K562 (cell line): ENCODE measurements at regions not wholly inside any gene's neighbourhood (a gene's known extent, or its start where the extent isn't known, plus 50 kb on each side); places are given as distances from the start of the nearest gene placed in this dataset.

Source experiments
- ATAC-seq: fragments of 200-7000 bp; cut with Tn5 transposase; 3 replicates; pipeline ENCODE4 v1.9.1; 2020; ENCODE audit warnings: moderate library complexity
- BruUV-seq: library from RNA; stranded (reverse); fragments of 400-500 nt; replicated peaks from 2 replicates; lab custom pipeline; 2021; lab: Mats Ljungman, UMichigan
- CTCF ChIA-PET: fragments of 300-600 bp; formaldehyde crosslinking; extraction: SDS; loops from one replicate; lab custom pipeline; 2021; ENCODE audit warnings: low intra/inter-chr PET ratio; lab: Yijun Ruan, JAX
- POLR2A ChIA-PET: fragments of 300-600, 350-650 bp; sonication (Branson Sonifier 250); formaldehyde crosslinking; extraction: SDS; loops from one replicate; lab custom pipeline; 2021; ENCODE audit warnings: antibody characterized with exemption, inconsistent platforms; lab: Yijun Ruan, JAX
- DNase-seq, 4 experiments: peaks; one replicate each; pipeline versions ENCODE4 v3.0.0 to v3.0.0-alpha.2; 2011 to 2018; ENCODE audit warnings: low spot score in 3 of 4, mixed read lengths in 3 of 4; ENCODE audit errors: extremely low read depth in 1 of 4
- FAIRE-seq: peaks from 2 replicates; lab custom pipeline; 2011; peaks lifted over from hg19 to GRCh38; lab: Jason Lieb, UNC
- H2AFZ ChIP-seq: 2 replicates; pipeline ENCODE4 v1.6.0; 2011; ENCODE audit warnings: low read depth, low read length, control low read depth, inconsistent platforms
- H3K27ac ChIP-seq: fragments of 200-600 bp; 3 replicates; pipeline ENCODE4 v1.8.0; 2011; ENCODE audit warnings: low read depth, mild to moderate bottlenecking, control low read depth, inconsistent platforms, low read length, moderate library complexity, mixed read lengths; ENCODE audit errors: extremely low read depth
- H3K27me3 ChIP-seq, 2 experiments: fragments of 300-600 bp in 1 of 2; 2 replicates in 1 of 2; 3 replicates in 1 of 2; pipeline versions ENCODE4 v1.6.0 to v1.8.0; 2011; ENCODE audit warnings: inconsistent platforms in 2 of 2, low read length in 2 of 2, mild to moderate bottlenecking in 1 of 2, mixed read lengths in 1 of 2, moderate library complexity in 1 of 2; ENCODE audit not compliant: control insufficient read depth in 2 of 2, insufficient read depth in 2 of 2
- H3K36me3 ChIP-seq: fragments of 300-600 bp; 3 replicates; pipeline ENCODE4 v1.8.0; 2011; ENCODE audit warnings: mild to moderate bottlenecking, low read length, inconsistent platforms; ENCODE audit not compliant: control insufficient read depth, insufficient read depth
- H3K4me1 ChIP-seq, 2 experiments: fragments of 200-600 bp in 1 of 2; replicated peaks in 1 of 2; 2 replicates in 1 of 2; 3 replicates in 1 of 2; pipeline versions ENCODE4 v1.5.1 to v1.8.0; 2011; ENCODE audit warnings: inconsistent platforms in 2 of 2, low read length in 2 of 2, mild to moderate bottlenecking in 1 of 2, mixed read lengths in 1 of 2, moderate library complexity in 1 of 2; ENCODE audit not compliant: control insufficient read depth in 2 of 2, insufficient read depth in 2 of 2
- H3K4me2 ChIP-seq: 2 replicates; pipeline ENCODE4 v1.6.1; 2011; ENCODE audit warnings: low read length, control low read depth, inconsistent platforms, mixed read lengths; ENCODE audit not compliant: insufficient read depth
- H3K4me3 ChIP-seq: fragments of 200-600 bp; sonication (generic), shearing (Covaris generic); 2 replicates; pipeline ENCODE4 v1.5.1; 2016; ENCODE audit warnings: control low read depth, inconsistent platforms
- H3K79me2 ChIP-seq: fragments of 200-600 bp; 3 replicates; pipeline ENCODE4 v1.8.0; 2011; ENCODE audit warnings: low read length, inconsistent platforms; ENCODE audit not compliant: control insufficient read depth, insufficient read depth
- H3K9ac ChIP-seq, 2 experiments: 2 replicates each; pipeline versions ENCODE4 v1.6.0 to v1.6.1; 2011; ENCODE audit warnings: low read depth in 2 of 2, low read length in 2 of 2, control low read depth in 1 of 2, inconsistent platforms in 1 of 2, mild to moderate bottlenecking in 1 of 2, mixed read lengths in 1 of 2; ENCODE audit not compliant: insufficient read depth in 1 of 2
- H3K9me1 ChIP-seq: one replicate; pipeline ENCODE4 v1.6.0; 2011; ENCODE audit warnings: inconsistent platforms, mild to moderate bottlenecking, low read length, moderate library complexity; ENCODE audit not compliant: control insufficient read depth, insufficient read depth
- H3K9me3 ChIP-seq: replicated peaks from 2 replicates; pipeline ENCODE4 v1.5.1; 2011; ENCODE audit warnings: low read depth, low read length, inconsistent platforms; ENCODE audit not compliant: control insufficient read depth, insufficient read depth
- H4K20me1 ChIP-seq: replicated peaks from 2 replicates; pipeline ENCODE4 v1.6.1; 2011; ENCODE audit warnings: low read length, inconsistent platforms, mixed read lengths; ENCODE audit not compliant: control insufficient read depth, insufficient read depth
- ARHGAP35 ChIP-seq: fragments of 450-650 bp; IDR thresholded peaks from 2 replicates; pipeline ENCODE4 v1.6.1; 2018; ENCODE audit not compliant: partially characterized antibody
- BRF2 ChIP-seq: IDR thresholded peaks from 3 replicates; pipeline ENCODE4 v1.6.1; 2011; ENCODE audit warnings: borderline replicate concordance, mild to moderate bottlenecking; ENCODE audit not compliant: insufficient read length, insufficient read depth
- E2F6 ChIP-seq, 2 experiments: IDR thresholded peaks; 2 replicates each; pipeline ENCODE4 v1.6.1; 2011; ENCODE audit warnings: borderline replicate concordance in 1 of 2, control low read depth in 1 of 2, low read depth in 1 of 2, low read length in 1 of 2, mild to moderate bottlenecking in 1 of 2, mixed read lengths in 1 of 2, moderate library complexity in 1 of 2; ENCODE audit not compliant: insufficient read depth in 1 of 2, insufficient read length in 1 of 2, poor library complexity in 1 of 2, severe bottlenecking in 1 of 2; ENCODE audit errors: extremely low read depth in 1 of 2
- FOXA1 ChIP-seq: fragments of 450-650 bp; IDR thresholded peaks from 2 replicates; pipeline ENCODE4 v1.6.1; 2016; ENCODE audit warnings: mild to moderate bottlenecking, borderline replicate concordance
- FOXP4 ChIP-seq: sonication (generic); formaldehyde crosslinking; IDR thresholded peaks from 2 replicates; pipeline ENCODE4 v1.8.0; 2022; ENCODE audit warnings: mild to moderate bottlenecking, missing genetic modification reagents, borderline replicate concordance
- MCM7 ChIP-seq, 2 experiments: fragments of 450-650 bp; IDR thresholded peaks; 2 replicates each; pipeline ENCODE4 v1.6.1; 2016 to 2018
- NONO ChIP-seq, 2 experiments: fragments of 200-400 bp in 1 of 2; fragments of 450-650 bp in 1 of 2; formaldehyde crosslinking in 1 of 2; IDR thresholded peaks; 2 replicates each; pipeline ENCODE4 v1.6.1; 2017; ENCODE audit warnings: low read depth in 2 of 2, mild to moderate bottlenecking in 2 of 2, moderate library complexity in 2 of 2, low read length in 1 of 2
- OTX1 ChIP-seq: fragments of 450-650 bp; formaldehyde crosslinking; IDR thresholded peaks from 2 replicates; pipeline ENCODE4 v1.4.0; 2022; ENCODE audit warnings: mild to moderate bottlenecking
- POLR3G ChIP-seq: IDR thresholded peaks from 2 replicates; pipeline ENCODE4 v1.6.1; 2011; ENCODE audit not compliant: insufficient read length, insufficient replicate concordance; ENCODE audit errors: extremely low read depth
- RBFOX2 ChIP-seq: fragments of 200-400 bp; formaldehyde crosslinking; IDR thresholded peaks from 2 replicates; pipeline ENCODE4 v1.6.1; 2017; ENCODE audit warnings: low read depth, mild to moderate bottlenecking, low read length, moderate library complexity
- SMAD4 ChIP-seq: fragments of 250-450 bp; sonication (Bioruptor Pico); conservative IDR thresholded peaks from 2 replicates; pipeline ENCODE4 v1.8.0; 2021; ENCODE audit warnings: inconsistent platforms, mild to moderate bottlenecking, moderate library complexity
- YBX1 ChIP-seq: fragments of 450-650 bp; IDR thresholded peaks from 2 replicates; pipeline ENCODE4 v1.7.1; 2016; ENCODE audit warnings: mild to moderate bottlenecking
- ZNF586 ChIP-seq: fragments of 450-650 bp; formaldehyde crosslinking; conservative IDR thresholded peaks from 2 replicates; pipeline ENCODE4 v1.4.0; 2020; ENCODE audit warnings: mild to moderate bottlenecking, moderate library complexity
- WGBS: fragments of 100-300 bp; shearing (Covaris generic); methylation state at CpG from one replicate; pipeline ENCODE4 v1.1.6; 2016; ENCODE audit warnings: low coverage, mixed read lengths; ENCODE audit not compliant: insufficient coverage; ENCODE audit errors: missing lambda C conversion rate; 5-methylcytosine and 5-hydroxymethylcytosine counted together
- in situ Hi-C: fragments of 300-500 bp; cut with MboI; formaldehyde crosslinking; loops from 4 replicates; pipeline ENCODE4 v1.15.0; 2018; ENCODE audit warnings: inconsistent platforms, mixed read lengths
- intact Hi-C: fragments of 100-400 bp; cut with micrococcal nuclease; formaldehyde crosslinking; loops from 2 replicates; pipeline ENCODE4 v1.14.2; 2022

- no peak for TF ChIP-seq E2F6 (IDR thresholded peaks at IDR 0.05; ENCODE audit: borderline replicate concordance in 1 of 2, extremely low read depth in 1 of 2, insufficient read depth in 1 of 2, insufficient read length in 1 of 2, low read depth in 1 of 2, low read length in 1 of 2, poor library complexity in 1 of 2, severe bottlenecking in 1 of 2)
- no peak for TF ChIP-seq POLR3G
- no peak for TF ChIP-seq FOXA1
- TF ChIP-seq BRF2: no peak
- no peak for TF ChIP-seq NONO (IDR thresholded peaks at IDR 0.05; ENCODE audit: low read depth in 2 of 2, low read length in 1 of 2)
These were observed 142.8 kb downstream of the SOX1 start (continued) for GRCh38 chr13:112209711-112210110.

GRCh38 chr13:112210371-112210770 is 143.4 kb downstream of the SOX1 start:
- Histone ChIP-seq H2AFZ (no peak overlapping the region), H3K27me3 (peaks cover 0 to 7% of the 10 kb centered on the region in 2 experiments; a peak in 3 of 5 replicates), H3K79me2 (no peaks in the 10 kb centered on the region), H3K9me1 (no peaks in the 10 kb centered on the region), H3K36me3 (no peaks in the 10 kb centered on the region), H3K9me3 (no peaks in the 10 kb centered on the region), H3K9ac (no peak overlapping the region), H3K4me2 (no peak overlapping the region), H3K27ac (no peak overlapping the region), H3K4me3 (no peak overlapping the region), H3K4me1 (no peaks in the 10 kb centered on the region), H4K20me1 (no peaks in the 10 kb centered on the region)
- 0% methylated on average over 10 of the region's 11 CpGs for WGBS
- no TSS peak for BruUV-seq
- in situ Hi-C loops: no loop called here
- ATAC-seq (no peak), DNase-seq (no peak), FAIRE-seq (no peak)
- intact Hi-C loops: no loop called here
- ChIA-PET POLR2A (no interaction called here), CTCF (no interaction called here)
- no peak for TF ChIP-seq MCM7 (IDR thresholded peaks at IDR 0.05)
- TF ChIP-seq OTX1: no peak
- TF ChIP-seq YBX1: no peak
- TF ChIP-seq RBFOX2: no peak
- no peak for TF ChIP-seq ARHGAP35
- TF ChIP-seq FOXP4 (CRISPR knock-in tag): no peak
- no peak for TF ChIP-seq ZNF586
- TF ChIP-seq SMAD4 (CRISPR knock-in tag): no peak
